ENCODE measurements at regions not wholly inside any gene's neighbourhood (a gene's known extent, or its start where the extent isn't known, plus 50 kb on each side); places are given as distances from the start of the nearest gene placed in this dataset.
"Not testable (repeated sequence)": the region's sequence is repeated elsewhere in the genome, so short reads cannot be mapped to it uniquely, and the experiment has no call there.

GRCh38 chr2:7539077-7539476 is 621.9 kb downstream of the RNF144A start:
- ATAC-seq = no peak
- no peak for DNase-seq

DNA sequence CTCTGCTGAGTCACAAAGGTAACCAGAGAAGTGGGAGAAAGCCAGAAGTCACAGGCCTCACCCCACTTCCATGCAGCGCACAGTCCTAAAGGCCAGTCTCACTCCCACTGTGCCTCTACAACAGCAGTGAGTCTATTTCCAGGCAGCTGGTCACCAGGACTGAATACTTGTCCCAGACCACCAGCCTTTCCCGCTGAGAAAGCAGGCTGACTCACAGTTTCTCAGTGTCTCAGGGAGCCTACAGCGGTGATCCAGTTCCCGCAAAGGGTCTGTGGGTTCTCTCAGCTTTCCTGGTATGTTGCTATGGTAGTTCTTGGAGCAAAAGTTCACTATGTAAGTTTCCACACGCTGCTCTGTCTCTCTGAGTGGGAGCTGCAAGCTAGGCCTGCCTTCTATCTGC is 622.5 kb downstream of the RNF144A start:
- no peak for DNase-seq

GRCh38 chr2:7552825-7553570 is 635.8 kb downstream of the RNF144A start:
- peak; percentile 59 for ATAC-seq

More for the DNA sequence above, 622.5 kb downstream of the RNF144A start:
- peak; percentile 52 for ATAC-seq

GRCh38 chr2:7555260-7555659 is 638.0 kb downstream of the RNF144A start:
- DNase-seq = no peak
- ATAC-seq = no peak

More at GRCh38 chr2:7552825-7553570, 635.8 kb downstream of the RNF144A start:
- DNase-seq = no peak

DNA sequence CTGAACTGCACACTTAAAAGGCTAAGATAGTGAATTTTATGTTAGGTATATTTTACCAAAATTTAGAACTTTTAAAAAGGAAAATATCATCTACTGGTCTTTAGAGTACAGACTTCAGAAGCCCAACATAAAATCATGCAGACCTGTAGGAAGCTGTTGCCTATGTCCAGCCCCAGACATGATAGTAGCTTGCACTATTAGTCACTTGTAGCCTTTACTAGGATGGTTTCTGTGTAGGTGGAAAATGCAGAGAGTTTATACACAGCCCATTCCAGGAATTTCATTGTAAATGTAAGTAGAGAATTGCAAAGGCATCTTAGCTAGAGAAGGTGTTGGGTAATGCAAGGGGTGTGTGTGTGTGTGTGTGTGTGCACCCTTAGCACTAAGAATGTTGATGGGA is 640.2 kb downstream of the RNF144A start:
- ATAC-seq (peak; percentile 36), DNase-seq (no peak)

GRCh38 chr2:7559791-7560190 is 642.6 kb downstream of the RNF144A start:
- DNase-seq (no peak), ATAC-seq (no peak)

DNA sequence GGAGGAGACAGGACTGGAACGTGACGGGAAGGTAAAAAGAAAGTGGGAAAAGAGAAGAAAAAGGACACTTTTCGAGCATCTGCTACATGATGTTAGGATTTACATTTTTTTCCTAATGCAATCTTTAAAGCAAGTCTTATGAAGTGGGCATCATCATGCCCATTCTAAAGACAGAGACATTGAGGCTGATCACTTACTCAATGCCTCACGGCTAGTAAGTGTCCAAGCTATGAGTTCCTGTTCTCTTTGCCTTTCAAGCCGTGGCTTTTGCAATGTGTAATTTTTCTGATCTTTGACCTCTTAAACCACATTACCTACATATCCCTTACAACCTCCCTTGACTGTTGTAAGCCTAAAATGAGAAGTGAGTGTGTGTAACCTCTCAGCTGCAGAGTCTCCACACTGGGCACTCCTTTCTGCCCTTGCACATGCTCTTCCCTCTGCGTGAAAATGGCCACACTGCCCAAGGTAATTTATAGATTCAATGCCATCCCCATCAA is 649.2 kb downstream of the RNF144A start:
- ATAC-seq (no peak), DNase-seq (no peak)

- not testable (repeated sequence) for ATAC-seq, DNase-seq
Observed at GRCh38 chr2:7567116-7567515, 649.9 kb downstream of the RNF144A start.

- DNase-seq (peak; percentile 50), ATAC-seq (peak; percentile 87)
Observed at GRCh38 chr2:7567646-7568045, 650.4 kb downstream of the RNF144A start.

- ATAC-seq (no peak), DNase-seq (no peak)
Observed at GRCh38 chr2:7570247-7570646, 653.0 kb downstream of the RNF144A start.

GRCh38 chr2:7571701-7572100 is 654.5 kb downstream of the RNF144A start:
- DNase-seq = no peak

DNA sequence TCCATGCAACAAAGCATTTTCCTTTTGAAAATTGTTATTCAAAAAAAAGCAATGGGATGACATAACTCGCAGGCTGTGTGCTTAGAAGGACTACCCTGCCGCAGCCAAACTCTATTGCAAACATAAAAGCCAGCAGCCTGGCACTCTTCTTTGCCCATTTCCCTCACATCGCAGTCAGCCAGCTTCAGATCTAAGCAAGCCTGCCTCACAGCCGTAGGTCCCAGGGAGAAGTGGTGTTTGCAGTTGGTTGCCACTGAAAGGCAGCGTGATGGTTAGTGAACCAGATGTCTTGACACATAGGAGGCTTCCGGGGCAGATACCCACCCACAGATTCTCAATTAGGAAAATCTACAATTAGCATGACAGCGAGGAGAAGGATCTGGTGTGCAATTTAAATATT is 655.2 kb downstream of the RNF144A start:
- DNase-seq (peak; percentile 48), ATAC-seq (peak; percentile 65)

More at GRCh38 chr2:7571701-7572100, 654.5 kb downstream of the RNF144A start:
- ATAC-seq = no peak

DNA sequence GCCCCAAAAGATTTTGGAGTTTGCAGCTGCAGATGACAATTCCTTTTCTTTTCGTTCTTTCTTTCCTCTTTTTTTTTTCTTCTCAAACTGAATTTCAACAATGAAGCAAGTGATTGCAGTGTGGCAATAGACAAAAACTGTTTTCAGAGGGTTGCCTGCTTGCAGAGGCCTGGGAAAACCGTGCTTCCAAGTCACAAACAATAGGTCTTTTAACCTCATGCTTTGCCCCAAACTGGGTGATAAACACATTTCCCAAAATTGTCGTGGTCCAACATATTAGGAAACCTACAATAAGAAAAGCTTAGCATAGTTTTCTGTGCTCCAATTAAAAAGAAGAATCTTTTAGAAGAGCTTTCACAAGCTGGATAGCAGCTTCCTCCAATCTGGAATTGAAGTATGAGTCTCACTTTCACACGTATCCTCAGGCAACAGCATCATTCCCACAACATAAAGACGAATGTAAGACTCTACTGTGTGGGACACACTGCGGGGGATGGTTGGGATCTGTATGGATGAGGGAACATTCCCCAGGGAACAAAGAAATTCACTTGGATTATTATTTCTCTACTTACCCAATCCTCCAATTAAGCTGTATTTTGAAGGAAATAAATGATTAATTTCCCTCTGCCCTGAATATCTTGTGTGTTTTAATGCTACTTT is 656.1 kb downstream of the RNF144A start:
- ATAC-seq = no peak
- DNase-seq = no peak

DNA sequence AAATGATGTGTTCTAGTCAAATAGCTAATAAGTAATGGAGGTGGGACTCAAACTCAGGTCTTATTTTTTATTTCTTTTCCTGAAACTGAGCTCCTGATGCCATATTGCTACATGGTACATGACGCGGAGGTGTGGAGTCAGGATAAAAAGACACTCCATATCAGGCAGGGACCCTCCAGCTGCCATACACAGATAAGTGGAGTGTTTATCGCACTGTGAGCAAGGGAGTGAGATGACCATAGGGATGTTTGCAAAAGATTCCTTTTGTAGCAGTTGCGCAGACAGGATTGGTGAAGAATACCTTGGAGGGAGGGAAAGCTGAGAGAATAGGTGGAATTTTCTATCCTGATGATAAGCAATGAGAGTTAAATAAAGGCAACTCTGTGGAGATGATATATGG is 657.2 kb downstream of the RNF144A start:
- DNase-seq (no peak), ATAC-seq (no peak)

DNA sequence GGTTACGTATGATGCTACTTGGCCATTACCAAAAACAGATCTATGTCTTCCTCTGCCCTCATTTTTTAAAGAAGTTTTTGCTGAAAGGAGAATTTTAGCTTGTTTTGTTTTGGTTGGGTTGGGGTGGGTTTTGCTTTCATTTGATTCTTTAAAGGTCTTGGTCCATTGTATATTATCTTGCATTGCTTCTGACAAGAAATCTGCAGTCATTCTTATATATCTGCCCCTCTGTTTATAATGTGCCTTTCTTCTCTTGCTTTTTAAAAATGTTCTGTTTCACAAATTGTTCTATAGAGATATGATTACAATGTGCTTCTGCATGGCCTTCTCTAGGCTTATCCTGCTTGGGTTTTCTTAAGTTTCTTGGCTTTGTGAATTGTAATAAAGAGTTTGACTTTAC is 660.6 kb downstream of the RNF144A start:
- ATAC-seq (no peak), DNase-seq (no peak)

DNA sequence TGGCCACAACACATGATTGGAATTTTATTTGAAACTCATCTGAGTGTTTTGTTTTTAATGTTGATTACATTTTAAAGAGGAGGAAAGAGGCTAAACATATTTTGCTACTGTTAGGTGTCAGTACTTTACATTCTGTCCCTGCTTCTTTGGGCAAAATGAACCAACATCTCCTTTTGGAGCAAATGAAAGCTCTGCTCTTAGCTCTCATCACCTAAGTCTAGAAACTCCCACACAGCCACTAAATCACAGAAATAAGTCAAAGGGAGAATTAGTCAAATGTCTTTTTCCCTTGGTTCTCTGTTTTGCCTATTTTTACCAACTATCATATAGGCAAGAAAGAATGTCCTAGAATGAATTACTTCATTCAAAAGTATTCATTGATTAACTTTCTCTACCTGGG is 666.8 kb downstream of the RNF144A start:
- DNase-seq (no peak), ATAC-seq (no peak)

- no peak for ATAC-seq
- DNase-seq = no peak
Observed at GRCh38 chr2:7586898-7587297, 669.7 kb downstream of the RNF144A start.

DNA sequence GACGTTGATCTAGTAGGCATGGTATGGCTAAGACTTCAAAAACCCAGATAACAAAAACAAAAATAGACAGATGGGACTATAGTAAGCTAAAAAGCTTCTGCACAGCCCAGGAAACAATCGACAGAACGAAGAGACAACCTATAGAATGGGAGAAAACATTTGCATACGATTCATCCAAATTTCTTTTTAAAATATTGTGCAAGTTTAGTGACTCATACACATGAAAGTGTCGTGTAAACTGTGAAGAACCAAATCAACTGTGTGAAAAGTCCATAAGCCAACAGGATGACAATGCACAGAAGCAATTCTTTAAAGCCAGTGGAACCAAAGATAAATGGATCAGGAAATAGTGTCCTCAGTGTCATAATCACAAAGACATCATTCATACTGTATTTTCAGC is 671.1 kb downstream of the RNF144A start:
- ATAC-seq (peak; percentile 86), DNase-seq (no peak)

- ATAC-seq (peak; percentile 28), DNase-seq (no peak)
Observed at GRCh38 chr2:7592618-7593140, 675.5 kb downstream of the RNF144A start.

- DNase-seq (no peak), ATAC-seq (no peak)
Observed at GRCh38 chr2:7593360-7593759, 676.1 kb downstream of the RNF144A start.

DNA sequence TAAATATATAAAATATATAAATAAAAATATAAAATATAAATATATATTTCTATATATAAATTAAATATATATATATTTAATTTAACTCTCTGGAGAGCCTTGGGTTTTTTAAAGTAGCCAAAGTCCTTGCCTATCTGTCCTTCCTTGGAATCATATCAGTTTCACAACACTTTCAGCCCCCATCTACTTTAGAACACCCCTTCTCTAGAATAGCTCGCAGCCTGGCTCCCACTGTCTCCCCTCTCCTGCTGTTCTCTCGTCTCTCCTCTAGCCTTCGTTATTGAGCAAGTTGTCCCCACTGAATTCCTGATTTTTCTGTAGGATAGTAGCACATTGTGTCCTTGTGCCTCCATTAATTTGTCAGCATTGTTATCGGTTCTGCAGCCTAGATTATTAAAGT is 677.0 kb downstream of the RNF144A start:
- ATAC-seq = no peak
- no peak for DNase-seq

GRCh38 chr2:7595206-7595605 is 678.0 kb downstream of the RNF144A start:
- DNase-seq = no peak
- ATAC-seq = no peak

DNA sequence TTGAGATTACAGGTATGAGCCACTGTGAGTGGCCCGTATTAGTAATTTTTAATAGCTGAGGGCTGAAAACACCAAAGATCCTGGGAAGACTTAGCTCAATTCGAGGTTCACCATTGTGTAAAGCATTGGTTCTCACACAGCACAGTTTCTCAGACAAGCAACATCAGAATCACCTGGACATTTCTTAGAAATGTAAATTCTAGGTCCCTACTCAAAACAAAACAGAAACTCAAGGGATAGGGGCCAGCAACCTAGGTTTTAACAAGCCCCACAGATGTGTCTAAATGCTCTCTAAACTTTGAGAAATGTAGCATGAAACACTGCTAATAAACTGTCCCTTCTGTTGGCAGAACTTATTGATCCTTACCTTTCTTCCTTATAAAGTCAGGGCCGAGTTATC is 681.2 kb downstream of the RNF144A start:
- ATAC-seq (no peak), DNase-seq (no peak)
